ENCODE measurements at regions not wholly inside any gene's neighbourhood (a gene's known extent, or its start where the extent isn't known, plus 50 kb on each side); places are given as distances from the start of the nearest gene placed in this dataset.
A peak's percentile ranks its signal among the peaks of the same experiment; 100 is the strongest.

GRCh38 chr9:95623640-95624039, 106.9 kb upstream of the PTCH1 start:
- Histone ChIP-seq H3K36me3 (no peaks in the 10 kb centered on the region), H3K4me3 (no peak overlapping the region), H3K4me1 (replicated peaks) (peaks cover 48% of the 10 kb centered on the region), H3K9me3 (replicated peaks) (no peaks in the 10 kb centered on the region), H3K27ac (peak overlapping the region; percentile 11; the same call in 1 of the 2 replicates), H3K27me3 (replicated peaks) (no peaks in the 10 kb centered on the region)
- DNase-seq (ENCODE audit: low read depth in 1 of 2, low spot score in 2 of 2) = peak in 1 of 2 experiments; percentile 69

GRCh38 chr9:95620722-95621121, 104.0 kb upstream of the PTCH1 start:
- H3K9me3 ChIP-seq (replicated peaks) = no peaks in the 10 kb centered on the region
- peaks cover 23% of the 10 kb centered on the region for H3K4me1 ChIP-seq (replicated peaks)
- no peaks in the 10 kb centered on the region for H3K27me3 ChIP-seq (replicated peaks)
- H3K4me3 ChIP-seq = no peak overlapping the region
- no peaks in the 10 kb centered on the region for H3K36me3 ChIP-seq
- DNase-seq (ENCODE audit: low read depth in 1 of 2, low spot score in 2 of 2) = no peak
- H3K27ac ChIP-seq = no peak overlapping the region

DNA sequence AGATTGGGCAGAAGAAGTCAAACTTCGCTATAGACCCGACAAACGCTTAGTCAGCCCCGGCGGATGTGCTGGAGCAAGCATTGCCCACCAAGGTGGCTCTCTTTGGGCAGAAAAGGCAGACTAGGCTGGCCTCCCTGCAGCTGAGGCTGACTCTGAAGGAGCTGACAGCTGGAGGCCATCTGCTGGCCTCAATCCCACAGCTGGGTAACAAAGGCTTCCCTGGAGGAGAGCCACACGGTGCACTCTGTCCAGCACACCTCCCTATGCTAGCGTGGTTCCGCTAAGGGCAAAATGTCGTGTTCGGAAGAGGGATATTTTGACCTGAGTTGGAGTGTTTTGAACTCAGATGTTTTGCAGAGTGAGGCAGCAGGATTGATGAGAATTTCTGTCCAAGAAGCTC, 103.5 kb upstream of the PTCH1 start:
- DNase-seq (ENCODE audit: low read depth in 1 of 2, low spot score in 2 of 2) = no peak
- Histone ChIP-seq H3K36me3 (no peaks in the 10 kb centered on the region), H3K27ac (no peak overlapping the region), H3K9me3 (replicated peaks) (no peaks in the 10 kb centered on the region), H3K4me3 (no peak overlapping the region), H3K4me1 (replicated peaks) (peaks cover 19% of the 10 kb centered on the region), H3K27me3 (replicated peaks) (no peaks in the 10 kb centered on the region)

- no peak for DNase-seq (ENCODE audit: low read depth in 1 of 2, low spot score in 2 of 2)
- no peaks in the 10 kb centered on the region for H3K4me1 ChIP-seq (replicated peaks)
- H3K9me3 ChIP-seq (replicated peaks) = no peaks in the 10 kb centered on the region
- no peak overlapping the region for H3K4me3 ChIP-seq
- H3K27me3 ChIP-seq (replicated peaks) = no peaks in the 10 kb centered on the region
- H3K27ac ChIP-seq = no peak overlapping the region
- H3K36me3 ChIP-seq = no peaks in the 10 kb centered on the region
These were observed 98.5 kb upstream of the PTCH1 start for GRCh38 chr9:95615246-95615645.

DNA sequence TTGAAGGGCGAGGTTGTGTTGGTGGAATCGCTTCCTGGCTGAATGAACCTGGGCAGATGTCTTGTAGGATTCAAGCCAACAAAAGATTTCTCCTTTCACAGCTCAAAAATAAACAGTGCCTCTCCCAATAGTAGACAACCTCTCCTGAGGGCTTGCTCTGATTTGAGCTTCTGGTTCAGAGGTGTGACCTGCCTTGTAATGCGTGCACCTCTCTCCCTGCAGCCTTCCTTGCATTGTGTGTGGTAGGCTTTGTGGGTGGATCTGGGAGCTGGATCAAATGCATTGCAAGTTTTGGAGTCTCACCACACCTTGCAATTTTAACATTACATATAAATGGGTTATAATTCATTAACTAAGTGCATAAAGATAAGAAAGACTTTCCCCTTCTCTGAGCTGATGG, 96.9 kb upstream of the PTCH1 start:
- DNase-seq (ENCODE audit: low read depth in 1 of 2, low spot score in 2 of 2) = no peak
- Histone ChIP-seq H3K9me3 (replicated peaks) (no peaks in the 10 kb centered on the region), H3K4me1 (replicated peaks) (no peaks in the 10 kb centered on the region), H3K4me3 (no peak overlapping the region), H3K27ac (no peak overlapping the region), H3K36me3 (no peaks in the 10 kb centered on the region), H3K27me3 (replicated peaks) (no peaks in the 10 kb centered on the region)

- H3K4me3 ChIP-seq = no peak overlapping the region
- no peaks in the 10 kb centered on the region for H3K36me3 ChIP-seq
- no peaks in the 10 kb centered on the region for H3K9me3 ChIP-seq (replicated peaks)
- no peaks in the 10 kb centered on the region for H3K4me1 ChIP-seq (replicated peaks)
- H3K27ac ChIP-seq = no peak overlapping the region
- no peak for DNase-seq (ENCODE audit: low read depth in 1 of 2, low spot score in 2 of 2)
- H3K27me3 ChIP-seq (replicated peaks) = no peaks in the 10 kb centered on the region
These were observed 94.6 kb upstream of the PTCH1 start for GRCh38 chr9:95611354-95611753.

DNA sequence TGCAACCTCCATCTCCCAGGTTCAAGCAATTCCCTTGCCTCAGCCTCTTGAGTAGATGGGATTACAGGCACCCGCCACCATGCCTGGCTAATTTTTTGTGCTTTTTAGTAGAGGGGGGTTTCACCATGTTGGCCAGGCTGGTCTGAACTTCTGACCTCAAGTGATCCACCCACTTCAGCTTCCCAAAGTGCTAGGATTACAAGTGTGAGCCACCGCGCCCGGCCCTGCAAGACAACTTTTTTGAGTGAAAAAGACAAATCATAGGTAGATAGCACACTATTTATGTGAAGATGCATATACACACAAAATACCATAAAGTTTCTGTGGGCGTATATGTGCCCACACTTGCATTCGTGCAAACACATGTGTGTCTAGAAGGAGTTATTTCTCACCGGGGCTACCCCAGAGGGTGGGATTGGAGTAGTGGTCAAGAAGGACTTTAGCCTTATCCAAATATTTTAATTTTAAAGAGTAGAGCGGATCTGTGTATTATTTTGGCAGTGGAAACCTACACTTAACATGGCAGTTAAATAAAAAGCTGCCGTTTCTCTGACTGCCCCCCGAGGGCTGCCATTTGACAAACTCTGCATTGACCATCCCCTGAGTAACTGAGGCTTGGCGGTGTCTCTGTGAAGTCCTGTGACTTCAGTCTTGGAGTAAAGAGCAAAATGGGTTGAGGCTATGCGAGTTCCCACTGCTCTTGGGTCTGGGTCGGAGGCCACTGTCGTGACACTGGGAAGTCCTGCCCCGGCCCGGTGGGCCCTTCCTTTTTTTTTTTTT, 93.4 kb upstream of the PTCH1 start:
- DNase-seq (ENCODE audit: low read depth in 1 of 2, low spot score in 2 of 2) = no peak
- Histone ChIP-seq H3K9me3 (replicated peaks) (no peaks in the 10 kb centered on the region), H3K27ac (no peak overlapping the region), H3K27me3 (replicated peaks) (no peaks in the 10 kb centered on the region), H3K36me3 (no peaks in the 10 kb centered on the region), H3K4me1 (replicated peaks) (no peaks in the 10 kb centered on the region), H3K4me3 (no peak overlapping the region)

- Histone ChIP-seq H3K36me3 (no peaks in the 10 kb centered on the region), H3K4me3 (no peak overlapping the region), H3K27ac (no peak overlapping the region), H3K9me3 (replicated peaks) (no peaks in the 10 kb centered on the region), H3K4me1 (replicated peaks) (no peaks in the 10 kb centered on the region), H3K27me3 (replicated peaks) (no peaks in the 10 kb centered on the region)
- no peak for DNase-seq (ENCODE audit: low read depth in 1 of 2, low spot score in 2 of 2)
These were observed 92.7 kb upstream of the PTCH1 start for GRCh38 chr9:95609426-95609825.

DNA sequence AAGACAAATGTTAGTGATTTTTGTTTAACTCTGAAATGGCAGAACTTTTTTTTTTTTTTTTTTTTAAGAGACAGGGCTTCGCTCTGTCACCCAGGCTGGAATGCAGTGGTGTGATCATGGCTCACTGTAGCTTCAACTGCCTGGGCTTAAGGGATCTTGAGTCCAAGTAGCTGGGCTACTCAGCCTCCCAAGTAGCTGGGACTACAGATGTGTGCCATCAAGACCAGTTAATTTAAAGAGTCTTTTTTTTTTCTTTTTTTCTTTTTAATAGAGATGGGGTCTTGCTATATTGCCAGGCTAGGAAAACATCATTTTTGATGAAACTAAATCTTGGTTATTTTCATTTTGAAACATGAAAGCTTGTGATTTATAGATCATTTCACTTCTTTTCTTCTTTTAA, 91.6 kb upstream of the PTCH1 start:
- DNase-seq (ENCODE audit: low read depth in 1 of 2, low spot score in 2 of 2) = no peak
- Histone ChIP-seq H3K4me1 (replicated peaks) (no peaks in the 10 kb centered on the region), H3K27me3 (replicated peaks) (no peaks in the 10 kb centered on the region), H3K9me3 (replicated peaks) (no peaks in the 10 kb centered on the region), H3K27ac (no peak overlapping the region), H3K36me3 (no peaks in the 10 kb centered on the region), H3K4me3 (no peak overlapping the region)

DNA sequence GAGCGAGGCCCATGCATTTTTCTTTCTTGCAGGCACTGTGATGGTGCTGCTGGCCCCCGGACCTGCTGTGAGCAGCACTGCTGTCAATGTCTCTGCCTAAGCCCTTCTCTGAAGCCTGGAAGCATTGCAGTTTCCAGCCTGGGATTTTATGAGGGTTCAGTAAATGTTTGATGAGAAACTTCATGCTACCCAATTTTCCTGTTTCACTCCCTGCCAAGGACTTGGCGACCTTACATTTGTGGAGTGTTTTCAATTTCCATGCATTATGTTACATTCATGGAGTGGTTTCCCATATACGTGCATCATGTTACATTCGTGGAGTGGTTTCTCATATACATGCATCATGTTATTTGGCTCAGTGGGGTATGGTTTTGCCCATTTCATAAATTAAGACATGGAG, 90.7 kb upstream of the PTCH1 start:
- Histone ChIP-seq H3K27ac (no peak overlapping the region), H3K4me1 (replicated peaks) (no peaks in the 10 kb centered on the region), H3K9me3 (replicated peaks) (no peaks in the 10 kb centered on the region), H3K4me3 (no peak overlapping the region), H3K36me3 (no peaks in the 10 kb centered on the region), H3K27me3 (replicated peaks) (no peaks in the 10 kb centered on the region)
- DNase-seq (ENCODE audit: low read depth in 1 of 2, low spot score in 2 of 2) = no peak

- no peaks in the 10 kb centered on the region for H3K4me1 ChIP-seq (replicated peaks)
- H3K9me3 ChIP-seq (replicated peaks) = no peaks in the 10 kb centered on the region
- H3K4me3 ChIP-seq = no peak overlapping the region
- no peak for DNase-seq (ENCODE audit: low read depth in 1 of 2, low spot score in 2 of 2)
- no peak overlapping the region for H3K27ac ChIP-seq
- H3K36me3 ChIP-seq = no peaks in the 10 kb centered on the region
- no peaks in the 10 kb centered on the region for H3K27me3 ChIP-seq (replicated peaks)
These were observed 89.9 kb upstream of the PTCH1 start for GRCh38 chr9:95606489-95607350.

- H3K4me3 ChIP-seq = no peak overlapping the region
- DNase-seq (ENCODE audit: low read depth in 1 of 2, low spot score in 2 of 2) = peak in 1 of 2 experiments; percentile 21
- H3K36me3 ChIP-seq = no peaks in the 10 kb centered on the region
- no peaks in the 10 kb centered on the region for H3K9me3 ChIP-seq (replicated peaks)
- no peaks in the 10 kb centered on the region for H3K27me3 ChIP-seq (replicated peaks)
- no peak overlapping the region for H3K27ac ChIP-seq
- H3K4me1 ChIP-seq (replicated peaks) = no peaks in the 10 kb centered on the region
These were observed 89.2 kb upstream of the PTCH1 start for GRCh38 chr9:95605816-95606488.

- Histone ChIP-seq H3K9me3 (replicated peaks) (no peaks in the 10 kb centered on the region), H3K27me3 (replicated peaks) (no peaks in the 10 kb centered on the region), H3K4me3 (no peak overlapping the region), H3K4me1 (replicated peaks) (no peaks in the 10 kb centered on the region), H3K36me3 (no peaks in the 10 kb centered on the region), H3K27ac (no peak overlapping the region)
- no peak for DNase-seq (ENCODE audit: low read depth in 1 of 2, low spot score in 2 of 2)
These were observed 88.3 kb upstream of the PTCH1 start for GRCh38 chr9:95605101-95605500.

DNA sequence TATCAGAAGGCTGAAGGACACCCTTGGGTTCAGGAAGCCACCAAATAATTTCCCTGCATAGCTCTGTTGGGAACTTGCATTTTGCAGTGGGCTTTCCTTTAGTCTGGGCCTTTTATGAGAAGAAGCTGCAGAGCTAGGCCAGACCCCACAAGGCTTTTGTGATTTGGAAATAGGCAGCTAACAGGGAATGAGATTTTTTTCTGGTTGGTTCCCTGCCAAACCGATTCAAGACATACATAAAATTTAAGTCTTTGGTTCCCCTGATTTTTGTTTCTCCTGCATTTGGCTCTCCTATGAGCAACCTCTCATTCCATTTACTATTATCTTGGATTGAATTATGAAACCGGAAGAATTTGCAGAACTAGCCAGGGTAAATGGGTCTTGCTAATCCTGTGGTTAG, 81.5 kb upstream of the PTCH1 start:
- DNase-seq (ENCODE audit: low read depth in 1 of 2, low spot score in 2 of 2) = no peak
- H3K4me1 ChIP-seq (replicated peaks) = no peaks in the 10 kb centered on the region
- no peaks in the 10 kb centered on the region for H3K36me3 ChIP-seq
- H3K27ac ChIP-seq = no peak overlapping the region
- H3K4me3 ChIP-seq = no peak overlapping the region
- no peaks in the 10 kb centered on the region for H3K9me3 ChIP-seq (replicated peaks)
- no peaks in the 10 kb centered on the region for H3K27me3 ChIP-seq (replicated peaks)
